ENCODE measurements at regions not wholly inside any gene's neighbourhood (a gene's known extent, or its start where the extent isn't known, plus 50 kb on each side); places are given as distances from the start of the nearest gene placed in this dataset.
"Not testable (repeated sequence)": the region's sequence is repeated elsewhere in the genome, so short reads cannot be mapped to it uniquely, and the experiment has no call there.

- no peak for TF ChIP-seq CTCF (IDR thresholded peaks at IDR 0.05; ENCODE audit: borderline replicate concordance, control extremely low read depth, extremely low read depth, insufficient read depth, missing control alignments)
- in situ Hi-C loops (cut with MboI; ENCODE audit: low sequenced_read_pairs, unreplicated experiment), result loop anchor here (25.0 kb wide), 1 partner anchor 342 kb away; no protein-coding TSS in a partner anchor
- no peak for DNase-seq (ENCODE audit: low spot score)
Observed at GRCh38 chrX:30144971-30145731, 70.2 kb upstream of the MAGEB2 start.

GRCh38 chrX:30147996-30148643, 67.2 kb upstream of the MAGEB2 start:
- no peak for TF ChIP-seq CTCF (IDR thresholded peaks at IDR 0.05; ENCODE audit: borderline replicate concordance, control extremely low read depth, extremely low read depth, insufficient read depth, missing control alignments)
- in situ Hi-C loops (cut with MboI; ENCODE audit: low sequenced_read_pairs, unreplicated experiment), result loop anchor here (25.0 kb wide), 1 partner anchor 339 kb away; no protein-coding TSS in a partner anchor
- DNase-seq (ENCODE audit: low spot score), result no peak

- in situ Hi-C loops (cut with MboI; ENCODE audit: low sequenced_read_pairs, unreplicated experiment), result loop anchor here (25.0 kb wide), 1 partner anchor 338 kb away; no protein-coding TSS in a partner anchor
- not testable (repeated sequence) for DNase-seq (ENCODE audit: low spot score)
Observed at GRCh38 chrX:30149206-30149605, 66.2 kb upstream of the MAGEB2 start.

- no peak for TF ChIP-seq CTCF (IDR thresholded peaks at IDR 0.05; ENCODE audit: borderline replicate concordance, control extremely low read depth, extremely low read depth, insufficient read depth, missing control alignments)
- in situ Hi-C loops (cut with MboI; ENCODE audit: low sequenced_read_pairs, unreplicated experiment), result no loop called here
- DNase-seq (ENCODE audit: low spot score), result no peak
Observed at GRCh38 chrX:30150196-30150895, 65.0 kb upstream of the MAGEB2 start.

- no peak for DNase-seq (ENCODE audit: low spot score)
- no peak for TF ChIP-seq CTCF (IDR thresholded peaks at IDR 0.05; ENCODE audit: borderline replicate concordance, control extremely low read depth, extremely low read depth, insufficient read depth, missing control alignments)
- in situ Hi-C loops (cut with MboI; ENCODE audit: low sequenced_read_pairs, unreplicated experiment), result no loop called here
Observed at GRCh38 chrX:30151964-30152363, 63.4 kb upstream of the MAGEB2 start.

- no peak for TF ChIP-seq CTCF (IDR thresholded peaks at IDR 0.05; ENCODE audit: borderline replicate concordance, control extremely low read depth, extremely low read depth, insufficient read depth, missing control alignments)
- DNase-seq (ENCODE audit: low spot score), result no peak
- in situ Hi-C loops (cut with MboI; ENCODE audit: low sequenced_read_pairs, unreplicated experiment), result no loop called here
Observed at GRCh38 chrX:30153175-30153880, 62.0 kb upstream of the MAGEB2 start.
